ENCODE measurements at regions not wholly inside any gene's neighbourhood (a gene's known extent, or its start where the extent isn't known, plus 50 kb on each side); places are given as distances from the start of the nearest gene placed in this dataset.

DNA sequence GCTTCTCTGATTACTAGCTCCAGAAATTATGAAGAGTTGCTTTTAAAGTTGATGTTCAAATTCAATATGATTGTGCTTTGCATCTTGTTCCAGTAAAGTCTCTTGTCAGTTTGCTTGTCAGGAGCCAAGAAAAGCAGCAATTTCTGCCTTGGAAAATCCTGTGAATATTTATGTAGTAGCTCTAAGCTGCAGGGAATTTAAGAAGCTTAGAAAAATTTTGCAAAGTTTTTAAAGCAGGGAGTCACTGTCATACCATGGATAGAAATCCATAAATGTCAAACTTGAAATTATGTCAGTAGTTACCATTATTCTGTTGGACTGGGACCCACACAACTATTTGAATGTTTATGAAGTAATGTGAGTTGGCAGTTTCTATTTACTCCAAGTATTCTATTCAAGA lies 169.3 kb downstream of the TMEM200C start:
- POLR2A ChIA-PET, result interaction anchor here (0.7 kb wide), 1 partner anchor 108 kb away, joined by 3 read pairs; no protein-coding TSS in a partner anchor
- BruUV-seq (replicated peaks), result no TSS peak
- no peaks in the 10 kb centered on the region for H3K4me1 Mint-ChIP-seq (ENCODE audit: insufficient read depth, unreplicated experiment)
- CTCF ChIA-PET, result interaction anchor here (0.6 kb wide), 1 partner anchor 80 kb away, joined by 4 read pairs; no protein-coding TSS in a partner anchor
- no peak for DNase-seq (ENCODE audit: unreplicated experiment)
- H3K9me3 Mint-ChIP-seq (ENCODE audit: unreplicated experiment), result peaks cover 8% of the 10 kb centered on the region
- no peak overlapping the region for H3K27ac Mint-ChIP-seq (ENCODE audit: low read depth, unreplicated experiment)
- no peaks in the 10 kb centered on the region for H3K36me3 Mint-ChIP-seq (ENCODE audit: insufficient read depth, unreplicated experiment)
- intact Hi-C loops (cut with micrococcal nuclease), result no loop called here
- H3K27me3 Mint-ChIP-seq (ENCODE audit: insufficient read depth, unreplicated experiment), result peaks cover 37% of the 10 kb centered on the region
- TF ChIP-seq, protein P1, sequence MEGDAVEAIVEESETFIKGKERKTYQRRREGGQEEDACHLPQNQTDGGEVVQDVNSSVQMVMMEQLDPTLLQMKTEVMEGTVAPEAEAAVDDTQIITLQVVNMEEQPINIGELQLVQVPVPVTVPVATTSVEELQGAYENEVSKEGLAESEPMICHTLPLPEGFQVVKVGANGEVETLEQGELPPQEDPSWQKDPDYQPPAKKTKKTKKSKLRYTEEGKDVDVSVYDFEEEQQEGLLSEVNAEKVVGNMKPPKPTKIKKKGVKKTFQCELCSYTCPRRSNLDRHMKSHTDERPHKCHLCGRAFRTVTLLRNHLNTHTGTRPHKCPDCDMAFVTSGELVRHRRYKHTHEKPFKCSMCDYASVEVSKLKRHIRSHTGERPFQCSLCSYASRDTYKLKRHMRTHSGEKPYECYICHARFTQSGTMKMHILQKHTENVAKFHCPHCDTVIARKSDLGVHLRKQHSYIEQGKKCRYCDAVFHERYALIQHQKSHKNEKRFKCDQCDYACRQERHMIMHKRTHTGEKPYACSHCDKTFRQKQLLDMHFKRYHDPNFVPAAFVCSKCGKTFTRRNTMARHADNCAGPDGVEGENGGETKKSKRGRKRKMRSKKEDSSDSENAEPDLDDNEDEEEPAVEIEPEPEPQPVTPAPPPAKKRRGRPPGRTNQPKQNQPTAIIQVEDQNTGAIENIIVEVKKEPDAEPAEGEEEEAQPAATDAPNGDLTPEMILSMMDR (IDR thresholded peaks at IDR 0.05; ENCODE audit: unreplicated experiment), result no peak
- no peak overlapping the region for H3K4me3 Mint-ChIP-seq (ENCODE audit: unreplicated experiment)

DNA sequence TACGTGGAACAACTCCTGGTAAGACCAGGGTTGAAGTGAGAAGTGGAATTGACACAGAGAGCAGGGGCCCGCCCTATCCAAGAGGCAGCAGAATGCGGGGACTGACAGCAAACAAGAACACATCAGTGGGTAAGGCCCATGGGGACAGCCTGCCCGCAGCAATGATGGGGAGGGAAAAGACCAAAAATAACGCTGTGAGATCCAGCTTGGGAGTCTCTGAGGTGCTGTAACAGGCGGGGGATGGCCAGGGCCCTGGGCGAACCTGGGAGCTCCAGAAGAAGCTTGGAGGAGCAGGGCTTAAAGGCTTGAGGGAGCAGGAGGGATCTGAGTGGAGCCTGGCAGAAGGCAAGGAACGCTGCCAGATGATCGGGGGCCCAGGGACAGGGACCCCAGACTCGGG lies 173.4 kb downstream of the TMEM200C start:
- no peaks in the 10 kb centered on the region for H3K9me3 Mint-ChIP-seq (ENCODE audit: unreplicated experiment)

DNA sequence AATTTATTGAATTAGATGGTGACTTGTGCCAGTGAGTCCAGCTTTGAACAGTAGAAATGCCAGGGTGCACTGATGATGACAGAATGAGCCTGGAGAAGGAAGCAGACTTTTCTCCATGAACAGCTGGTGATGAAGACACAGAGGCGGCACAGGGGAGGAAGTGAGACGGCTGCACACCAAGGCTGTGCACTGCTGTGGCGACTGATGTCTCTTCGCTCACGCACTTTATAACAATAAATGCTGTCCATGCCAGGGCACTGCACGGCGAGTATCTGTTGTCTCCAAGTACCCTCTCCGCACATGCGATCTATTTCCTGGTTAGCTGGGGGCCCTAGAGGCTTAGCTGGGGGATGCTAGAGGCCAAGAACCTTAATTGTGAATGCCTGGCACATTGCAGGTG lies 175.2 kb downstream of the TMEM200C start:
- CTCF ChIA-PET, result no interaction called here
- H3K27ac Mint-ChIP-seq (ENCODE audit: low read depth, unreplicated experiment), result no peak overlapping the region
- POLR2A ChIA-PET, result no interaction called here
- intact Hi-C loops (cut with micrococcal nuclease), result no loop called here
- no peak overlapping the region for H3K4me3 Mint-ChIP-seq (ENCODE audit: unreplicated experiment)
- H3K4me1 Mint-ChIP-seq (ENCODE audit: insufficient read depth, unreplicated experiment), result no peaks in the 10 kb centered on the region
- BruUV-seq (replicated peaks), result no TSS peak
- TF ChIP-seq, protein P1 (IDR thresholded peaks at IDR 0.05; ENCODE audit: unreplicated experiment), result no peak
- H3K27me3 Mint-ChIP-seq (ENCODE audit: insufficient read depth, unreplicated experiment), result peaks cover 38% of the 10 kb centered on the region
- H3K9me3 Mint-ChIP-seq (ENCODE audit: unreplicated experiment), result no peaks in the 10 kb centered on the region
- DNase-seq (ENCODE audit: unreplicated experiment), result no peak
- no peaks in the 10 kb centered on the region for H3K36me3 Mint-ChIP-seq (ENCODE audit: insufficient read depth, unreplicated experiment)

More for the DNA sequence above, 173.4 kb downstream of the TMEM200C start:
- POLR2A ChIA-PET, result no interaction called here
- H3K36me3 Mint-ChIP-seq (ENCODE audit: insufficient read depth, unreplicated experiment), result no peaks in the 10 kb centered on the region
- H3K27me3 Mint-ChIP-seq (ENCODE audit: insufficient read depth, unreplicated experiment), result peaks cover 23% of the 10 kb centered on the region
- intact Hi-C loops (cut with micrococcal nuclease), result no loop called here
- H3K4me1 Mint-ChIP-seq (ENCODE audit: insufficient read depth, unreplicated experiment), result no peaks in the 10 kb centered on the region
- TF ChIP-seq, protein P1 (IDR thresholded peaks at IDR 0.05; ENCODE audit: unreplicated experiment), result no peak
- no TSS peak for BruUV-seq (replicated peaks)
- CTCF ChIA-PET, result no interaction called here
- no peak overlapping the region for H3K4me3 Mint-ChIP-seq (ENCODE audit: unreplicated experiment)
- no peak overlapping the region for H3K27ac Mint-ChIP-seq (ENCODE audit: low read depth, unreplicated experiment)
- DNase-seq (ENCODE audit: unreplicated experiment), result no peak

DNA sequence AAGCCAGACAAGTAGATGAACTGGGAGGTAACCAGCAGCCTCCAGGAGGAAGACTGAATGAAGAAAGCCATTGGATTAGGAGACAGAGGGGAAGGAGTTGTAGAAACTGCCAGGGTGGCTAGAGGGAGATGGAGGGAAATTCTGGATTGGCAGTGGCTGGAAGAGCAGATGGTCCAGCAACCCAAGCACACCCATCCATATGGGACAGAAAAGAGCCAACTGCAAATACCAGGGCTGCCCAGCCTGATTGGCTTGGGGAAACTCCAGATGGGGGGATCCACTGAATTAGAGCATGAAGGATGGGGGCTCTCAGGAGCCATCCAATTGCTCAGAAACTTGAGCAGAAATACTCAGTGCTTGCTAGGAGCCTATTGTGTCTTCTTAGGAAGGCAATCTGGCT lies 173.5 kb upstream of the EPB41L3 start:
- TF ChIP-seq, protein P1 (IDR thresholded peaks at IDR 0.05; ENCODE audit: unreplicated experiment), result no peak
- BruUV-seq (replicated peaks), result no TSS peak
- Mint-ChIP-seq H3K27ac (ENCODE audit: low read depth, unreplicated experiment) (no peak overlapping the region), H3K27me3 (ENCODE audit: insufficient read depth, unreplicated experiment) (peaks cover 38% of the 10 kb centered on the region), H3K4me3 (ENCODE audit: unreplicated experiment) (no peak overlapping the region), H3K4me1 (ENCODE audit: insufficient read depth, unreplicated experiment) (no peaks in the 10 kb centered on the region), H3K36me3 (ENCODE audit: insufficient read depth, unreplicated experiment) (no peaks in the 10 kb centered on the region), H3K9me3 (ENCODE audit: unreplicated experiment) (no peaks in the 10 kb centered on the region)
- intact Hi-C loops (cut with micrococcal nuclease), result no loop called here
- POLR2A ChIA-PET, result no interaction called here
- DNase-seq (ENCODE audit: unreplicated experiment), result no peak
- CTCF ChIA-PET, result no interaction called here
